Mucosa of descending colon (tissue), 3 donors: ENCODE measurements at regions not wholly inside any gene's neighbourhood (a gene's known extent, or its start where the extent isn't known, plus 50 kb on each side); places are given as distances from the start of the nearest gene placed in this dataset.

Experiments
- ATAC-seq: fragments of 200-7000 bp; cut with Tn5 transposase; one replicate; pipeline ENCODE4 v1.9.1; 2020; ENCODE audit warnings: mild to moderate bottlenecking, moderate library complexity
- DNase-seq, 3 donors: peaks; one replicate each; pipeline ENCODE4 v3.0.0-alpha.2; 2020
- H3K36me3 ChIP-seq: fragments of 200-600 bp; one replicate; pipeline ENCODE4 v1.8.0; 2021; ENCODE audit warnings: low read depth, mild to moderate bottlenecking
- H3K4me1 ChIP-seq: fragments of 200-600 bp; one replicate; pipeline ENCODE4 v1.8.0; 2021; ENCODE audit warnings: low read depth, mild to moderate bottlenecking
- H3K4me3 ChIP-seq: fragments of 200-600 bp; one replicate; pipeline ENCODE4 v1.8.0; 2021; ENCODE audit warnings: mild to moderate bottlenecking
- H3K9me3 ChIP-seq: fragments of 200-600 bp; one replicate; pipeline ENCODE4 v1.8.0; 2021; ENCODE audit warnings: mild to moderate bottlenecking
- intact Hi-C, 2 donors: fragments of 100-400 bp; cut with DNase I in 1 of 2; cut with micrococcal nuclease in 1 of 2; formaldehyde crosslinking; loops; one replicate each; pipeline versions ENCODE4 v1.11.0 to v1.11.1; 2022; cut with DNase I, micrococcal nuclease
- TF ChIP-seq, protein P1 (sequence below): fragments of 200-600 bp; IDR thresholded peaks from one replicate; pipeline ENCODE4 v1.8.0; 2022; ENCODE audit warnings: antibody characterized with exemption, mild to moderate bottlenecking
- donor health status: DM: no; HTN: no; CAD: no; lungs with moderate emphysema.
- donor health status: DM: no; HTN: no; CAD: no.
- donor health status: DM: no; HTN: yes; CAD: no.

DNA sequence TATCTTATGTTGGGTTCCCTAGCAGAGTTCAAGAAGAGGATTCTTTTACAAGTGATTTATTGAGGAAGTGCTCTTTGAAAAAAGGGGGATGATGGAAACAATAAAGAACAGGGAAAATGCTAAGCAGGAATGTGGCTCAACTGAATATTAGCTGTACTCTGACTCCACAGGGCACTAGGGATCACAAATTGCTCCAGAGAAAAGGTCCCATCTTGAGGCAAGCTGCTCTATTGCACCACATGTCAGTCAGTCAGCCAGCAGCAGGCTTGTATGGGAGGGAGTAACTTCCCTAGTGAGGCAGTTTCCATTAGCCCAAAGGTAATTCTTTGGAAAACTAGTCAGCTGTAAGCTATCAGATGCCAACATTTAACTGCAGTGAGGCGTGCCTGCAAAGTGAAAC lies 73.3 kb upstream of the FNDC3A start:
- Histone ChIP-seq H3K4me3 (no peak overlapping the region), H3K36me3 (no peaks in the 10 kb centered on the region), H3K9me3 (no peaks in the 10 kb centered on the region), H3K4me1 (no peaks in the 10 kb centered on the region)
- ATAC-seq (no peak), DNase-seq (no peak)
- intact Hi-C loops = no loop called here
- TF ChIP-seq, protein P1, sequence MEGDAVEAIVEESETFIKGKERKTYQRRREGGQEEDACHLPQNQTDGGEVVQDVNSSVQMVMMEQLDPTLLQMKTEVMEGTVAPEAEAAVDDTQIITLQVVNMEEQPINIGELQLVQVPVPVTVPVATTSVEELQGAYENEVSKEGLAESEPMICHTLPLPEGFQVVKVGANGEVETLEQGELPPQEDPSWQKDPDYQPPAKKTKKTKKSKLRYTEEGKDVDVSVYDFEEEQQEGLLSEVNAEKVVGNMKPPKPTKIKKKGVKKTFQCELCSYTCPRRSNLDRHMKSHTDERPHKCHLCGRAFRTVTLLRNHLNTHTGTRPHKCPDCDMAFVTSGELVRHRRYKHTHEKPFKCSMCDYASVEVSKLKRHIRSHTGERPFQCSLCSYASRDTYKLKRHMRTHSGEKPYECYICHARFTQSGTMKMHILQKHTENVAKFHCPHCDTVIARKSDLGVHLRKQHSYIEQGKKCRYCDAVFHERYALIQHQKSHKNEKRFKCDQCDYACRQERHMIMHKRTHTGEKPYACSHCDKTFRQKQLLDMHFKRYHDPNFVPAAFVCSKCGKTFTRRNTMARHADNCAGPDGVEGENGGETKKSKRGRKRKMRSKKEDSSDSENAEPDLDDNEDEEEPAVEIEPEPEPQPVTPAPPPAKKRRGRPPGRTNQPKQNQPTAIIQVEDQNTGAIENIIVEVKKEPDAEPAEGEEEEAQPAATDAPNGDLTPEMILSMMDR = no peak

DNA sequence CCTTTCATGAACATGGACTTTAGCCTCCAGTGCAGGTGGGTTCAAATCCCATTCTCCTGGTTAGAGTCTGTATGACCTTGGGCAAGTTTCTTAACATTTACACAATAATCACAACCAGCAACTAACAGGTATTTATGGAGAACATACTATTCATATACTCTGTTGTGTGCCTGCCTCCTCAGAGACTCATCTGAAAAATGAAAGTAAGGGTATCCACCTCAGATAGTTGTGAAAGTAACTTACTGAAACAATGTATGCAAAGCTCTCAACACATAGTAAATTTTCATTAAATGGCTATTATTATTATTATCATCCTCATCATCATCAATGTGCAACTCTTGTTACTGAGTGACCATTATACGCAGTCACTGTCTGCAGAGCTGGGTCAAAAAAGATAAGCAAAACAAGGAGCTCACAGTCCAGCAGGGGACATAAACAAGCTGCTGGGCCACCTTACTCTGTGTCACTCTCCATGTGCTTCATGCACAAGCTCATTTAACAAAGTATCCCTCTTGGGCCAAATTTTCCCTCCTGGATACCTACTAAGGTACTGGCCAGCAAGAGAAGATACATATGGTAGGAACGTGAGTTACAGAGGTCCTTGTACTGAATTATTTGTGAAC lies 70.9 kb upstream of the FNDC3A start:
- Histone ChIP-seq H3K4me1 (no peaks in the 10 kb centered on the region), H3K9me3 (no peaks in the 10 kb centered on the region), H3K36me3 (no peaks in the 10 kb centered on the region), H3K4me3 (no peak overlapping the region)
- no peak for DNase-seq
- no peak for ATAC-seq
- TF ChIP-seq, protein P1 = no peak
- intact Hi-C loops = no loop called here

DNA sequence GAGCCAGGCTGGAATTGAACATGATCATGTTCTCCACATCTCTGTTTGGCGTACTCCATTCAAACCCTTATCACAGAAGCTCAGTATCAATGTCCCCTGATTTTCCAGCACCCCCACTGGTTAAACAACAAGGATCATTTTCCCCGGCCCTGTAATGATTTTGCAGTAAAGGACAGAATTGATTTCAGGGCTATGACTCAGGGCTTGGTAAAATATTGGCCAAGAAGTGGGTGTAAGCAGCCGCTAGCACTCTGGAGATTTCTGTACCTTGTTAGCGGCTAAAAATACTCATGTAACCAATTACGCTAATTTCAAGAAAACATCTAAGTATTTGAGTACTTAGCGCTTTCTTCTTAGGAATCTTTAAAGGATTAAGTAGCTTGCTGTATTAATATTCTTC lies 69.5 kb upstream of the FNDC3A start:
- intact Hi-C loops = no loop called here
- Histone ChIP-seq H3K36me3 (no peaks in the 10 kb centered on the region), H3K9me3 (no peaks in the 10 kb centered on the region), H3K4me1 (no peaks in the 10 kb centered on the region), H3K4me3 (no peak overlapping the region)
- no peak for ATAC-seq
- DNase-seq = no peak
- TF ChIP-seq, protein P1 = no peak

DNA sequence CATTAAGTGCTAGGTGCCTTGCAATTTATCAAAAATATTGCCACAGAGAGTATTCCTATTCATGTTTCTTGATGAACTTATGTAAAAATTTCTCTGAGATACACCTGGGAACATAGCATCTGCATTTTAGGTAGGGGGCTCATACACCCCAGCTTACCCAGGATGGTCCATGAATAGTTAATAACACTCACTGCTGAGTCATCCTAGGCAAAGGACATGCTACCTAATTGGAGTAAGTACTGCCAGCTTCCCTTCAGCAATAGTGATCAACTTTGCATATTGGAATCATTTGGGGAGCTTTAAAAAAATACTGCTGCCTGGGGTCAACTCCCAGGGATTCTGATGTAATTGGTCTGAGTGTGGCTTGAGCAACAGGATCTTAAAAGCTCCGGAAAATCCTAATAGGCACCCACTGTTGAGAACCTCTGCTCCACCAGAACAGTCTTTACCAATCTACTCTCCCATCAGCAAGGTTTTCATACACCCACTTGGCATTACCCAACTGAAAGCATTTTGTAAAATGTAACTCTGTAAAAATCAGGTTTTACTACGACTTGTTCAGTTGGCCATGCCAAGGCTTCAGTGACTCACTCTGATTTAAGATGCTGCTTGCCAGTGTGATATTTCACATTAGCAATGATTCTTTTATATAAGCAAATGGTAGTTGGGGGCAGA lies 67.2 kb upstream of the FNDC3A start:
- intact Hi-C loops = no loop called here
- no peak for DNase-seq
- H3K36me3 ChIP-seq = no peaks in the 10 kb centered on the region
- no peaks in the 10 kb centered on the region for H3K9me3 ChIP-seq
- ATAC-seq = no peak
- no peaks in the 10 kb centered on the region for H3K4me1 ChIP-seq
- no peak overlapping the region for H3K4me3 ChIP-seq
- TF ChIP-seq, protein P1 = no peak

DNA sequence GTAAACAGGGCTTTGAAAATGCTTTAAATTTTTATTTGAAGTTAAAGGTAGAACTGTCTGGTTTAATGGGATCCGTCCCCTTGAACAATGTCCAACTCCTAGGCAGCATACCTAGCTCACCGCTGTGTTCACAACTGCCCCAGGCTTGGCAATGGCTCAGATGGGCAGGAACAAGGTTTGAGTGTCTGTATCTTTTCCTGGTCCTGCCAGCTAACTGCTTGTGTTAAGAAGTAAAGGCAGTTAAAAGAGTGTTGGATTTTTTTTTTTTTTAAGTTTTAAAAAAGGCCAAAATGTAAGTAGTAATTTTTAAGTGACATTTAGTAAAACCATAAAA lies 66.7 kb upstream of the FNDC3A start:
- TF ChIP-seq, protein P1 = no peak
- DNase-seq = no peak
- intact Hi-C loops = no loop called here
- no peak for ATAC-seq
- no peak overlapping the region for H3K4me3 ChIP-seq
- no peaks in the 10 kb centered on the region for H3K4me1 ChIP-seq
- no peaks in the 10 kb centered on the region for H3K9me3 ChIP-seq
- no peaks in the 10 kb centered on the region for H3K36me3 ChIP-seq
